HCEC 1CT (cell line): ENCODE measurements at regions not wholly inside any gene's neighbourhood (a gene's known extent, or its start where the extent isn't known, plus 50 kb on each side); places are given as distances from the start of the nearest gene placed in this dataset.
A peak's percentile ranks its signal among the peaks of the same experiment; 100 is the strongest.

ENCODE experiments used
- DNase-seq: peaks from one replicate; pipeline ENCODE4 v3.0.0-alpha.2; 2017

GRCh38 chrX:45722471-45722870 is 521.8 kb upstream of the DIPK2B start:
- no peak for DNase-seq

DNA sequence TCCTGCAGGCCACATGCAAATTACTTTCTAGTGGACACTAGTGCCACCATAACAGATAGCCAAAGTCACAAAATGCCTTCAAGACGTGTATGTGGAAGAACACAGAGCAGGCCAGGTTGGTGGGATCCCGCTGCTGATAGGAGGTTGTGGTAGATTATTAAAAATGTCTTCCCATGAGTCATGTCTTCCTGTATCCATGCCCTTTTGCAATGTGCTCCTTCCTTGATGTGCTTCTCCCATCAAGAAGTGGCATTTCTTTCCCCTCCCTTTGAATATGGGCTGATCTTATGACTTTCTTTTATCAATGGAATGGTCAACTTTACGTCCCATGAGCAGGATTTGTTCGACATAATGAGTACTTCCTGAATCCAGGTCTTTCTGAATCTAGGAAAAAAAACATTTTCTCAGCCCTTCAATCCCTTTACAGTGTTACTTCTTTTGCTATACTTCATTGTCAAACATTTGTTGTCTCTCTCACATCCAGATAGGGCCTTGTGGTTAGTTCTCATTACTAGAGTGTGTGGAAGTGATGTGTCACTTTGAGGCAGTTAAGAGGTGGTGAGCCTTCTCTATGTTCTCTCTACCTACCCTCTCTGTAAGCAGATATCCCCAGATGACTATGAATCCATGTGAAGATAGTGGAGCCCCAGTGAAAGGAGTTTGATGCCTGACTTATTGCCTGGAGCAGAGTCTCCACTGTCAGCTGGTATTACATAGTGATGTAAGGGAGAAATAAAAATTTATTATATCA is 519.2 kb upstream of the DIPK2B start:
- no peak for DNase-seq

DNA sequence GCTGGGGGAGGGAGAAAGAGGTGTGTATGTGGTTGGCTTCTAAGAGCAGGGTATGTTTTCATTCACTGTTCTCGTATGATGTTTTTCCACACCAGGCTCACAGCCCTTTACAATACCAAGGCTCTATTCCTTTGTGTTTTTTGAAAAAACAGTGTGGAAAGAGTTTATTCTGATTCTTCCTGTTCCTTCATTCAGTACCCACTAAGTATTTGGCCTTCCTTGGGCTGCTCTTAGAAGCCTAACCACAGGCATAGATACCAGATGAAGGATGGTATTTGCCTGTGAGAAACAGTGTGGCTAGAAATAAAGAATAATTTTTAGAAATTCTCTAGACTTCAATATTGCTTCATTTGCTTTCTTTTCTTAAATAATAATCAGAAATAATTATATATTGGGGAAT is 518.0 kb upstream of the DIPK2B start:
- no peak for DNase-seq

- DNase-seq: no peak
Measured at GRCh38 chrX:45716750-45717149, 516.1 kb upstream of the DIPK2B start.

DNA sequence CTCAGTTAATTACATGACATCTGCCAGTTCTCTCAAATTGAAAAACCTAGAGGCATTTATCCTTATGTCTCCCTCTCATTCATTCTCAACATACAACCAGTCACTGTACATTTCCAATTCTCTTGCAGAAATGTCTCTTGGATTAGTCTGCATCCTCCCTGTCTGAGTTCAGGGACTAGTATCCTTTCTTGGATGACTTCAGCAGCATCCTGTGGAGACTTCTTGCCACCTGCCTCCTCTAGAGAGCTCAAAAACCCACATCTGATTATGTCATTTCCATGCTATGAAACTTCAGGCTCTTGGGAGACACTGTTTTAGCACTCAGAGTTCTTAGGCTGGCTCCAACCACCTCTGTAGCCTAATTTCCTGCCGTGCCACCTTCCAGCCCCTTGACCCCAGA is 515.1 kb upstream of the DIPK2B start:
- peak; percentile 55 for DNase-seq

DNA sequence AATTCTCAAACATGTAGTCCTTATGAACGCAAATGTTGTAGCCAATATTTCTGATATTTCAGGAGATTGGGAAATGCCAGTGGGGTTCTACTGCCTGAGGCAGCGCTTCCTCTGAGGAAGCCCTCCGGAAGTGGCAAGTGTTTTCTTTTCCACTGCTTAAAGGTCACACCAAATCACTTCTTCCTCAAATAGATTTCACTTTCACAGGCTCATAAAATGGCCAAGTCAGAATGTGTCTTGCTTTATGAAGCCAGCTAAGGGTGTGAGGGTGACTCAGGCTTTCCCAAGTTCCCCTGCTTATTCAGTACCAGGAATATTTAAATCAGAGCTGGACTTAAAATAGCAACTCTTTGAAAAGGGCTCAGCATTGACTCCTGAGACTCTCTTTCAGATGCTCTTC is 514.2 kb upstream of the DIPK2B start:
- DNase-seq: peak; percentile 67

GRCh38 chrX:45712067-45712466 is 511.4 kb upstream of the DIPK2B start:
- peak; percentile 91 for DNase-seq

- peak; percentile 80 for DNase-seq
Measured at GRCh38 chrX:45711231-45711630, 510.6 kb upstream of the DIPK2B start.

DNA sequence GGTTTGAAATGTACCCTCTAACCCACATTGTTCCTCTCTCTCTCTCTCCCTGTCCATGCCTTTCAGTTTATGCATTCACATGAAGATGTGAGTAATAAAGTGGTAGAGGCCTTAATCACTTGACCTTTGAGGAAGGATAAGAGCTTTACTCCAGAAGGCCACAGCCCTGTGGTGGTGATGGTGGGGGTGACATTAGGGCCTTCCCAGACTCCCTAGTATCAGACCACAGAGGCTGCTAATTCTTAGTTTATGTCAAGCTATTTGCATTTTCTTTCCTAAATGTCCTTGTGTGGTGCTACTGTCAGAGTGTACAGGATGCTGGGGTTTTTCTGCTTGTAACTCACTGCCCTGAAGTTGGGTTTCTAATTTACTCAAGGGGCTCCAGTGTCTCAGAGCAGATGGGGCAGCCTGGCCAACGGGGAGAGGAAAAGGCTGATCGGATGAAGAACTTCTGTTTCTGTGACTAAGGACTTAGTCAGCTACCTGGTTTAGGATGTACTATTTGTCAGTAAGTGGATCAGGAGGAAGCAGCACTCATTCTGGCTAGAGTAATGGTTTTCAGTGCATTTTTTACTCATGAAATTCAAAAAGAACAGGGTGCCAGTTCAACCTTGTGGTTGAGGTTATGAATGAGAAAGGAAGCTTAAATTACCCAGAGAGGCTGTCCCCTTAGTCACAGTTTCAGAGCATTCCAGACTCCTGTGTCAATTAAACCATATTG is 509.6 kb upstream of the DIPK2B start:
- peak; percentile 96 for DNase-seq

DNA sequence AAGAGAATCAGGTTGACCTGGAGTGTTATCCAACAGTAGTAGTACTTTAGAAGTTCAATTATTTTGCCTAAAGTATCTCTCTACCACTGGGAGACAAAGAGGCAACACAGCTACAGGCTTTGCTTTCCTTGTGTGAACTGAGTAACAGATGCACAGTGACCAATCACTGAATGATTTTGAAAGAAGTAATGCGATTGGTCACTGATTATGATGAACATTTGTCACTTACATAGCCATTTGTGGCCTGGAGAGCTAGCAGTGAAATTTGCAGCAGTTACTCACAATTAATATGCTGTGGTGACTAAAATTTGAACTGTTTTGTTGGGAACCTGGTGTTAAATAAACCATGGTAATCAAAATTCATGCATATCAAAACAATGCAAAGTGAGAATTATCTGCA is 508.7 kb upstream of the DIPK2B start:
- DNase-seq: peak; percentile 66

- peak; percentile 73 for DNase-seq
Measured at GRCh38 chrX:45699158-45699557, 498.5 kb upstream of the DIPK2B start.

GRCh38 chrX:45697591-45697990 is 496.9 kb upstream of the DIPK2B start:
- peak; percentile 93 for DNase-seq

DNA sequence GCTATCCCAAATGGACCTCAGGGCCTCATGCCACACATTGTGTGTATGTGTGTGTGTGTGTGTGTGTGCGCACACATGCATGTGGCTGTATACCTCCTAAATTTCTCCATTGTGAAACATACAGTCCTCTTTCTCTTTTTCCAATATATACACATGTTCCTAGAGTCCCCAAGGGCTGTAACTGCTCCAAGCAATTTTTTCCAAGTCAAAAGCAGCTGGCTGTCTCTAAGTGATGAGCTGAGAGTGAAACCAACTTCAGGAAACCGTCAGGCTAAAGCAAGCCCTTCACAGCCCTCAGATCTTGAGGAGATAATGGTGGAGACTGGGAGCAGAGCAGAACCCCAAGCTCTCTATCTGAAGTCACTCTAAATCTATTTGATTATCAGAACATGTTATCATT is 496.1 kb upstream of the DIPK2B start:
- DNase-seq: no peak

DNA sequence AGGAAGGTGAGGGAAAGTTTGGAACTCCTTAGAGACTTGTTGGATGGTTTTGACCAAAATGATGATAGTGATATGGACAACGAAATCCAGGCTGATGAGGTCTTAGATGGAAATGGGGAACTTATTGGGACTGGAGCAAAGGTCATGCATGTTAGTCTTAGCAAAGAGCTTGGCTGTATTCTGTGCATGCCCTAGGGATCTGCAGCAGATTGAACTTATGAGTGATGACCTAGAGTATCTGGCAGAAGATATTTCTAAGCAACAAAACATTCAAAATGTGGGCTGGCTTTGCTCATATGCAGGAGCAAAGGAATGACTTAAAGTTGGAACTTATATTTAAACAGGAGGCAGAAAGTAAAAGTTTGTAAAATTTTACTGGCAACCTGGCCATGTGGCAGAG is 489.3 kb upstream of the DIPK2B start:
- DNase-seq: no peak

DNA sequence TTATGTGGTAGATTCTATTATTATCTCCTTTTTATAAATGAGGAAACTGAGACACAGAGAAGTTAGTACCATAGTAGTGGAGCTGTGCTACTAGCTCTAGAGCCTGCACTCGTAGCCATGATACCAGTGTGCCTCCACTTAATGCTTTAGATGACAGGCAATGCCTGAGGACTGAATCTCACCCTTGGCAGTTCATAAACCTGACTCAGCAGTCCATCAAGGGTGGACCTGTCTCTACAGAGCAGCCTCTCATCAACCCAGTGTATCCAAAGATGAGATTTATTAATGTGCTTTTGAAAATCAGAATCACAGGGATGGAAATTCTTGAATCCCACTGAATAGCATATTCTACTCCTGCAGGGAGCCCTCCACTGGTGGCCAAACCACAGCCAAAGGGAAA is 483.2 kb upstream of the DIPK2B start:
- DNase-seq: no peak

- DNase-seq: no peak
Measured at GRCh38 chrX:45681891-45682290, 481.2 kb upstream of the DIPK2B start.

DNA sequence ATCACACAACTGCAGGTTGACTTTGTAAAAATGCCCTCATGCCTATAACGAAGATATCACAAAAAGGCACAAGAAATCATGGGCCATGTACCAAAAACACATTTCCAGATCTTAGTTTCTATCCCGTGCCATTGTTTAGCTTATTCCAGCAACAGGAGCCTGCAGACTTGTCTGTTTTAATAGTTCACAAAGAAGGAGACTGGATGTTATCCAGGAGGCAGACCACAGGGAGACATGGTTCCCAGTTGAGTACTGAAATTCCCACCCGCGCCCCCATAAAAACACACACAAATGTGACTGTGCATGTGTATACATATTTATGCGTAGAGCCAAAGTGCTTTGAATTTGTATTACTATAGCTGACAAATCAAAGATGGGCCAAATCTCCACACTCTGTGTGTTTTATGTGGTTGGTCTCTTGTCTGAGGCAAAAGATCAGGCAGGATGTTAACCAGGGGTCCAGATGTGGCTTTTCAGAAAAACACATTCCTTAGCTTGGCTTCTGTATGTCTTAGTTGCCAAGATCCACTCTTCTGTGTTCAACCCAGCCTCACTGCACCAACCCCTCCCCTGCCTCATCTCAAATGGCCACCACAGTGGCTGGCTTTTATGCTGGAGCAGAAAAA is 469.2 kb upstream of the DIPK2B start:
- peak; percentile 41 for DNase-seq

DNA sequence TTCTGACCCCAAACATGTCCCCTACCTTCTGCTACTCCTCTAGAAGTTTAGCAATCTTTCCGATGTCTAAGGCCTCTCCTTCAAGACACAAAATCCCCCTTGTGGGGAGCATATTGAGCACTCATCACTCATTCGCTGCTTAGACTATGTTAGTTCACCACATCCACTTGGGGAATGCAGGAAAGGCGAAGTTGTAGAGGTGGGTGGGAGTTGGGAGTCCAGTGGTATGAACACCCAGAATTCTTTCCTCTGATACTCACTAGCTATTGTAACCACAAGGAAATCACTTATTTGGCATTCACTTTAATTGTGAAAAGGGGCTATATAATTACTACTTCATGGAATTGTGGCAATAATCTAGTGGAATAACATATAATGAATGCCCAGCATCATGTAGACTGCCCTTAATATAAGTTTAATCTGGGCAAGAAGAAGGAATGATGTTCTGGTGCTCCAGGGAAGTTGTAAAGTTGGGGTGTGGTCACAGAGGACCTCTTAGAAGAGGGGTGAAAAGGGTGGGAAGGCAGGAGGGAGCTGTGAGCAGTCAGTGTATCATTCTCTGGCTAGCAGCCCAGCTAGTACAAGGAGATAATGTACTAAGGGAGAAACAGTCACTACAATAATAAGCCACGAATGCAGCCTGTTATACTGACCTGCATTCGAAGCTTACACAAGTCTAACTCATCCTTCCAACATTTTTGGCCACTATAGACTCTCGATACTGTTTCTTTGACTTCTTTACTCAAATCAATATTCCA is 468.2 kb upstream of the DIPK2B start:
- DNase-seq: peak; percentile 93

DNA sequence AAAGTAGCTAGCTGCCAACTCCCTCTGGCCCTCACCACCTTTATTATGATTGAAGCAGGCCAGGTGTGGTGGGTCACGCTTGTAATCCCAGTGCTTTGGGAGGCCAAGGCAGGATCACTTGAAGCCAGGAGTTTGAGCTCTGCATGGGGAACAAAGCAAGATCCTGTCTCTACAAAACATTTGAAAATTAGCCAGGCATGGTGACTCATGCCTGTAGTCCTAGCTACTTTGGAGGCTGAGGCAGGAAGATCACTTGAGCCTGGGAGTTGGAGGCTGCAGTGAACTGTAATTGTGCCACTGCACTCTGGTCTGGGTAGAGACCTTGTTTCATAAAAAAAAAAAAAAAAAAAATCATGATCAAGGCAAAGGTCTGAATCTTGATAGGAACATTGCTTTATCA is 467.0 kb upstream of the DIPK2B start:
- peak; percentile 22 for DNase-seq

- no peak for DNase-seq
Measured at GRCh38 chrX:45664727-45665290, 464.1 kb upstream of the DIPK2B start.

- no peak for DNase-seq
Measured at GRCh38 chrX:45660477-45660876, 459.8 kb upstream of the DIPK2B start.

- no peak for DNase-seq
Measured at GRCh38 chrX:45633419-45633818, 432.7 kb upstream of the DIPK2B start.

DNA sequence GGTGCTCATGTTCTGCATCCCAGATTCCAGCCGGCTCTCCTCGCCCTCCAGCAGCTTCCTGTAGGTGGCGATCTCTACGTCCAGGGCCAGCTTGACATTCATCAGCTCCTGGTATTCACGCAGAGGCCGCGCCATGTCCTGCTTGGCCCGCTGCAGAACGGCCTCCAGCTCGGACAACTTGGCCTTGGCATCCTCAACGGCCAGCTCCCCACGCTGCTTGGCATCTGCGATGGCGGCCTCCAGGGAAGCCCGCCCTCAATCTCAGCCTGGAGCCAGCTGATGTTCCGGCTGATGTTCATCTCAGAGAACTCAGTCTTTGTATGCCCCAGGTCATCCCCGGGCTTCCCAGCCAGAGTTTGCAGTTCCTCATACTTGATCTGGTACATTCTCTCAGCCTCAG is 431.8 kb upstream of the DIPK2B start:
- DNase-seq: no peak
